HEK293T (cell line): ENCODE measurements at regions not wholly inside any gene's neighbourhood (a gene's known extent, or its start where the extent isn't known, plus 50 kb on each side); places are given as distances from the start of the nearest gene placed in this dataset.

ENCODE experiments used
- CTCF ChIA-PET: fragments of 350-600 bp; formaldehyde crosslinking; extraction: SDS; loops from one replicate; lab custom pipeline; 2021; ENCODE audit warnings: antibody characterized with exemption, inconsistent platforms; lab: Yijun Ruan, JAX
- POLR2A ChIA-PET: fragments of 350-600 bp; formaldehyde crosslinking; extraction: SDS; loops from one replicate; lab custom pipeline; 2020; ENCODE audit warnings: antibody characterized with exemption, inconsistent platforms; lab: Yijun Ruan, JAX
- DNase-seq: peaks from one replicate; pipeline ENCODE4 v3.0.0; 2012; ENCODE audit warnings: mixed read lengths; ENCODE audit errors: extremely low spot score
- ARNT ChIP-seq: fragments of 450-650 bp; IDR thresholded peaks from 2 replicates; pipeline ENCODE4 v1.6.1; 2017; ENCODE audit warnings: mild to moderate bottlenecking
- BHLHE40 ChIP-seq: fragments of 450-650 bp; IDR thresholded peaks from 2 replicates; pipeline ENCODE4 v1.6.1; 2016; ENCODE audit warnings: mild to moderate bottlenecking, moderate library complexity, borderline replicate concordance
- CTBP1 ChIP-seq: fragments of 450-650 bp; IDR thresholded peaks from 2 replicates; pipeline ENCODE4 v1.6.1; 2016; ENCODE audit warnings: borderline replicate concordance
- ELF4 ChIP-seq: fragments of 450-650 bp; IDR thresholded peaks from 2 replicates; pipeline ENCODE4 v1.6.1; 2017; ENCODE audit warnings: antibody characterized with exemption
- FOXA1 ChIP-seq: fragments of 450-650 bp; IDR thresholded peaks from 2 replicates; pipeline ENCODE4 v1.6.1; 2016; ENCODE audit warnings: mild to moderate bottlenecking
- FOXK2 ChIP-seq: fragments of 450-650 bp; IDR thresholded peaks from 2 replicates; pipeline ENCODE4 v1.6.1; 2016; ENCODE audit warnings: mild to moderate bottlenecking
- FOXM1 ChIP-seq: fragments of 450-650 bp; IDR thresholded peaks from 2 replicates; pipeline ENCODE4 v1.6.1; 2017; ENCODE audit warnings: mild to moderate bottlenecking, borderline replicate concordance
- HDGF ChIP-seq: fragments of 450-650 bp; IDR thresholded peaks from 2 replicates; pipeline ENCODE4 v1.6.1; 2017; ENCODE audit warnings: antibody characterized with exemption, borderline replicate concordance
- L3MBTL2 ChIP-seq: fragments of 450-650 bp; conservative IDR thresholded peaks from 2 replicates; pipeline ENCODE4 v1.6.1; 2016; ENCODE audit warnings: mild to moderate bottlenecking
- LEF1 ChIP-seq: fragments of 450-650 bp; IDR thresholded peaks from 2 replicates; pipeline ENCODE4 v1.6.1; 2017; ENCODE audit warnings: mild to moderate bottlenecking, borderline replicate concordance
- NFRKB ChIP-seq: fragments of 450-650 bp; IDR thresholded peaks from 2 replicates; pipeline ENCODE4 v1.6.1; 2016; ENCODE audit warnings: mild to moderate bottlenecking, moderate library complexity
- SP1 ChIP-seq: fragments of 450-650 bp; IDR thresholded peaks from 2 replicates; pipeline ENCODE4 v1.6.1; 2017
- SUZ12 ChIP-seq: fragments of 450-650 bp; IDR thresholded peaks from 2 replicates; pipeline ENCODE4 v1.6.1; 2016; ENCODE audit warnings: mild to moderate bottlenecking
- TARDBP ChIP-seq: fragments of 450-650 bp; IDR thresholded peaks from 2 replicates; pipeline ENCODE4 v1.6.1; 2016
- ZNF384 ChIP-seq: fragments of 450-650 bp; IDR thresholded peaks from 2 replicates; pipeline ENCODE4 v1.6.1; 2016
- TF ChIP-seq, protein P1 (sequence below): fragments of 450-650 bp; IDR thresholded peaks from 2 replicates; pipeline ENCODE4 v1.6.1; 2016

DNA sequence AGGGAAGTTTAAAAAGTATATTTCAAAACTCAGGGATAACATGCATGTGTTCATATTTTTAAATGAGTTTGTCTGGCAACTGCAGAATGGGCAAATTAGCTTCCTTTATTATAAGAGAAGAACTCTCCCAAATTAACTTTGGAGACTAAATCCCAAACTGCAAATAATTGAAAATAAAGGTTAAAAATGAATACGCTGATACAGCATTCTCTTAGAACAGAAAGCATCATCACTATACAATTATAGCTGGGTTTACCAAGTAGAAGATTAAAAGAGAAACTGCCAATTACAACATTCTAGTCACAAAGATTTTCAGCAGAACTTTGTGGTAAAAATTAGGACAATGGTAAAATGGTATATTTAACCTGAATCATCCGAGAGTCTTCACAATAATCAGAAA, 73.3 kb downstream of the OLFM4 start:
- TF ChIP-seq FOXM1: no peak
- no peak for TF ChIP-seq FOXA1
- TF ChIP-seq LEF1: no peak
- TF ChIP-seq ZNF384: no peak
- no peak for TF ChIP-seq CTBP1
- no peak for TF ChIP-seq SUZ12
- TF ChIP-seq TARDBP: no peak
- TF ChIP-seq SP1: no peak
- no peak for DNase-seq
- ChIA-PET CTCF (interaction anchor here (0.7 kb wide), 1 partner anchor 53 kb away, joined by 3 read pairs; no protein-coding TSS in a partner anchor), POLR2A (no interaction called here)

DNA sequence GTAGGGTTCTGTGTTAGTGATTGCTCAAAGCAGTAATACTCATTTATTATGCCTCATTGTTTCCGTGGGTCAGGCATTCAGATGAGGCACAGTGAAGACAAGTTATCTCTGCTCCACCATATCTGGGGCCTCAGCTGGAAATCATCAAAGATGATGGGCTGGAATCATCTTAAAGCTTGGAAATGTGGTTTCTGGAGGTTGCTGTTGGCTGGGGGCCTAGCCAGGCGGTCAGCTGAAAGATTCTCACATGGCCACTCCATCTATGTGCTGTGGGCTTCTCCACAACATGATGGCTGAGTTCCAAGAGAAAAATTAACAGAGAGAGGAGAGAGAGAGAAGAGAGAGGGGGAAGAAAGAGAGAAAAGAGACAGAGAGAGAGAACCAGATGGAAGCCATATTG, 75.5 kb downstream of the OLFM4 start:
- CTCF ChIA-PET: no interaction called here
- no peak for DNase-seq
- TF ChIP-seq LEF1 (no peak), ARNT (no peak), NFRKB (no peak), FOXM1 (no peak), FOXA1 (no peak), SP1 (no peak), TARDBP (no peak), CTBP1 (no peak), L3MBTL2 (no peak), ELF4 (no peak), BHLHE40 (no peak), SUZ12 (no peak), FOXK2 (no peak), HDGF (no peak), ZNF384 (no peak)
- TF ChIP-seq, protein P1, sequence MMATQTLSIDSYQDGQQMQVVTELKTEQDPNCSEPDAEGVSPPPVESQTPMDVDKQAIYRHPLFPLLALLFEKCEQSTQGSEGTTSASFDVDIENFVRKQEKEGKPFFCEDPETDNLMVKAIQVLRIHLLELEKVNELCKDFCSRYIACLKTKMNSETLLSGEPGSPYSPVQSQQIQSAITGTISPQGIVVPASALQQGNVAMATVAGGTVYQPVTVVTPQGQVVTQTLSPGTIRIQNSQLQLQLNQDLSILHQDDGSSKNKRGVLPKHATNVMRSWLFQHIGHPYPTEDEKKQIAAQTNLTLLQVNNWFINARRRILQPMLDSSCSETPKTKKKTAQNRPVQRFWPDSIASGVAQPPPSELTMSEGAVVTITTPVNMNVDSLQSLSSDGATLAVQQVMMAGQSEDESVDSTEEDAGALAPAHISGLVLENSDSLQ: no peak
- POLR2A ChIA-PET: no interaction called here

DNA sequence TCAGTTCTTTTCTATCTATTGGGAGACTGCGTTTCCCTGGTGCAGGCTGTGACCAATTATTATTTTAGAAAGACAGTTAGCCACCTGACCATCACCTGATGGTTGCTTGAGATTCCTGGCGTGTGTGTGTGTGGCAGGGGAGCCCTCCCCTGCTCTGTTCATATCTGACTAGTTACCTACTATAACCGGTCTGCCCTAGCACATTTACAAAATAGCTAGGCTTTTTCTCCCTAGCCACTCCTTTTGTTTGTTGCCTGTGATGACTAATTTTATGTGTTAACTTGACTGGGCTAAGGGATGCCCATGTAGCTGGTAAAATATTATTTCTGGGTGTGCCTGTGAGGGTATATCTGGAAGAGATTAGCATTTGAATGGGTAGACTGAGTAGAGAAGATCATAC, 76.9 kb downstream of the OLFM4 start:
- no peak for DNase-seq
- TF ChIP-seq, protein P1: no peak
- TF ChIP-seq CTBP1 (no peak), ARNT (no peak), ELF4 (no peak), SUZ12 (no peak), HDGF (no peak), NFRKB (no peak), FOXK2 (no peak), SP1 (no peak)
- ChIA-PET POLR2A (no interaction called here), CTCF (no interaction called here)

DNA sequence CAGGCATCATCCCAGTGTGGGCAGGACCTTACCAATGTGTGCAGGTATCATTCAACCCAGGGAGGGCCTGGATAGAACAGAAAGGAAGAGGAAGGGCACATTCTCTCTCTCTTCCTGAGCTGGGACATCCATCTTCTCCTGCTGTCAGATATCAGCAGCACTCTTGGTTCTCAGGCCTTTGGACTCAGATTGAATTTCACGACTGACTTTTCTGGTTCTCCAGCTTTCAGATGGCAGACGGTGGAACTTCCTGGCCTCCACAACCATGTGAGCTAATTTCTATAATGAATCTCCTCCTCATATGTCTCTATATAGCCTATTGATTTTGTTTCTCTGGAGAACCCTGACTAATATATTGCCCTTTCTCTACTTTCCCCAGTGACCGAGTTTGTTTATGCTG, 77.3 kb downstream of the OLFM4 start:
- no peak for DNase-seq
- TF ChIP-seq FOXK2 (no peak), TARDBP (no peak), FOXM1 (no peak), NFRKB (no peak), LEF1 (no peak), L3MBTL2 (no peak), FOXA1 (no peak), SUZ12 (no peak), CTBP1 (no peak), SP1 (no peak), BHLHE40 (no peak), ZNF384 (no peak), HDGF (no peak), ARNT (no peak), ELF4 (no peak)
- TF ChIP-seq, protein P1: no peak
- CTCF ChIA-PET: interaction anchor here (0.6 kb wide), 1 partner anchor 1320 kb away, joined by 3 read pairs; no protein-coding TSS in a partner anchor
- POLR2A ChIA-PET: no interaction called here

DNA sequence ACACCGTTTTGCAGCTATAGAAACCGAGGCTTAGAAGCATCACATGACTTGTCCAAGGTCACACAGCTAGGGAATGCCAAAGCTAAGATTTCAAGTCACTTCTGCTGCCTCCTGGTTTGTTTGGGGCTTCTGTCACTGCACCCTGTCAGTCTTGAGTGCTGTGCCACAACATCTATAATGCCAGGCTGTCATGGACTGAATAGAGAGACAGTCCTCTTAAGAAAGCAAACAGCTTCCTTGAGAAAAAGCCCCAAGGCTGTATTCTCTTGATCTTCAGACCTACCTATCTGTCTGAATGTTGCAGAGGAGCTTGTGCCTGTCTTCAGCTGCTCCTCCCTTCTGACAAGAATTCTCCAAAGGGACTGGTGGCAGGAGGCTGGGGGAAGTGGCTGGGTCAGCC, 81.6 kb downstream of the OLFM4 start:
- CTCF ChIA-PET: no interaction called here
- no peak for DNase-seq
- no peak for TF ChIP-seq ELF4
- TF ChIP-seq CTBP1: no peak
- no peak for TF ChIP-seq SUZ12
- TF ChIP-seq ZNF384: no peak
- TF ChIP-seq NFRKB: no peak
- TF ChIP-seq LEF1: no peak
- no peak for TF ChIP-seq HDGF
- TF ChIP-seq TARDBP: no peak
- TF ChIP-seq, protein P1: no peak
- TF ChIP-seq FOXK2: no peak
- TF ChIP-seq FOXA1: no peak
- no peak for TF ChIP-seq L3MBTL2
- no peak for TF ChIP-seq FOXM1
- TF ChIP-seq BHLHE40: no peak
- no peak for TF ChIP-seq SP1
- TF ChIP-seq ARNT: no peak
- POLR2A ChIA-PET: no interaction called here
